SK-N-SH treated with all-trans-retinoic acid at 6 μM for 48 hours (cell line): ENCODE measurements at regions not wholly inside any gene's neighbourhood (a gene's known extent, or its start where the extent isn't known, plus 50 kb on each side); places are given as distances from the start of the nearest gene placed in this dataset.

ENCODE experiments used
- ATAC-seq: fragments of 200-7000 bp; cut with Tn5 transposase; 3 replicates; pipeline ENCODE4 v1.9.1; 2020; ENCODE audit warnings: mild to moderate bottlenecking, moderate library complexity
- ARNTL ChIP-seq: fragments of 450-650 bp; formaldehyde crosslinking; IDR thresholded peaks from 2 replicates; pipeline ENCODE4 v1.5.0; 2020; ENCODE audit warnings: low read depth, mild to moderate bottlenecking, moderate library complexity, borderline replicate concordance
- CSDC2 ChIP-seq: fragments of 250-450 bp; sonication (Bioruptor Pico); IDR thresholded peaks from 2 replicates; pipeline ENCODE4 v1.5.0; 2020; ENCODE audit warnings: mild to moderate bottlenecking, moderate library complexity
- ESRRG ChIP-seq: fragments of 250-450 bp; sonication (Bioruptor Pico); IDR thresholded peaks from 2 replicates; pipeline ENCODE4 v1.6.1; 2021; ENCODE audit warnings: mild to moderate bottlenecking
- GLIS3 ChIP-seq: fragments of 250-450 bp; sonication (Bioruptor Pico); IDR thresholded peaks from 2 replicates; pipeline ENCODE4 v1.5.0; 2020; ENCODE audit warnings: mild to moderate bottlenecking, moderate library complexity
- ISL1 ChIP-seq: fragments of 250-450 bp; sonication (Bioruptor Pico); IDR thresholded peaks from 2 replicates; pipeline ENCODE4 v2.1.2; 2022; ENCODE audit warnings: mild to moderate bottlenecking, moderate library complexity
- OSR1 ChIP-seq: fragments of 250-450 bp; sonication (Bioruptor Pico); IDR thresholded peaks from 2 replicates; pipeline ENCODE4 v1.8.0; 2022; ENCODE audit warnings: moderate library complexity, mild to moderate bottlenecking, inconsistent platforms
- PPARA ChIP-seq: fragments of 250-450 bp; sonication (Bioruptor Pico); IDR thresholded peaks from 2 replicates; pipeline ENCODE4 v1.5.0; 2020; ENCODE audit warnings: mild to moderate bottlenecking, borderline replicate concordance
- RARB ChIP-seq: fragments of 250-450 bp; sonication (Bioruptor Pico); IDR thresholded peaks from 2 replicates; pipeline ENCODE4 v1.8.0; 2021; ENCODE audit warnings: mild to moderate bottlenecking, moderate library complexity
- SNAI2 ChIP-seq: fragments of 250-450 bp; sonication (Bioruptor Pico); IDR thresholded peaks from 2 replicates; pipeline ENCODE4 v1.5.0; 2020; ENCODE audit warnings: mild to moderate bottlenecking, moderate library complexity
- TCF4 ChIP-seq: fragments of 250-450 bp; sonication (Bioruptor Pico); IDR thresholded peaks from 2 replicates; pipeline ENCODE4 v1.8.0; 2021; ENCODE audit warnings: mild to moderate bottlenecking, moderate library complexity, borderline replicate concordance
- TOX ChIP-seq: fragments of 250-450 bp; sonication (Bioruptor Pico); IDR thresholded peaks from 2 replicates; pipeline ENCODE4 v1.8.0; 2021; ENCODE audit warnings: mild to moderate bottlenecking, moderate library complexity, borderline replicate concordance
- ZFP3 ChIP-seq: fragments of 250-450 bp; sonication (Bioruptor Pico); IDR thresholded peaks from 2 replicates; pipeline ENCODE4 v1.5.0; 2020; ENCODE audit warnings: mild to moderate bottlenecking, moderate library complexity
- ZFP30 ChIP-seq: fragments of 450-650 bp; formaldehyde crosslinking; IDR thresholded peaks from 2 replicates; pipeline ENCODE4 v1.5.0; 2022; ENCODE audit warnings: mild to moderate bottlenecking, moderate library complexity
- ZNF565 ChIP-seq: fragments of 450-650 bp; formaldehyde crosslinking; conservative IDR thresholded peaks from 2 replicates; pipeline ENCODE4 v1.5.0; 2020; ENCODE audit warnings: low read depth, mild to moderate bottlenecking, moderate library complexity
- ZNF70 ChIP-seq: fragments of 450-650 bp; formaldehyde crosslinking; IDR thresholded peaks from 2 replicates; pipeline ENCODE4 v1.5.0; 2020; ENCODE audit warnings: mild to moderate bottlenecking, moderate library complexity
- ZNF8 ChIP-seq: fragments of 450-650 bp; formaldehyde crosslinking; IDR thresholded peaks from 2 replicates; pipeline ENCODE4 v1.5.0; 2020; ENCODE audit warnings: mild to moderate bottlenecking, moderate library complexity
- TF ChIP-seq, protein P1 (sequence below): fragments of 250-450 bp; sonication (Bioruptor Pico); IDR thresholded peaks from 2 replicates; pipeline ENCODE4 v1.8.0; 2021; ENCODE audit warnings: low read depth, mild to moderate bottlenecking, moderate library complexity, borderline replicate concordance
- TF ChIP-seq, protein P2 (sequence below): fragments of 250-450 bp; sonication (Bioruptor Pico); IDR thresholded peaks from 2 replicates; pipeline ENCODE4 v1.8.0; 2020; ENCODE audit warnings: mild to moderate bottlenecking, moderate library complexity, borderline replicate concordance
- TF ChIP-seq, protein P3 (sequence below): fragments of 250-450 bp; sonication (Bioruptor Pico); IDR thresholded peaks from 2 replicates; pipeline ENCODE4 v1.5.0; 2020; ENCODE audit warnings: mild to moderate bottlenecking, moderate library complexity
- TF ChIP-seq, protein P4 (sequence below): fragments of 250-450 bp; sonication (Bioruptor Pico); IDR thresholded peaks from 2 replicates; pipeline ENCODE4 v1.5.1; 2021; ENCODE audit warnings: mild to moderate bottlenecking, moderate library complexity

DNA sequence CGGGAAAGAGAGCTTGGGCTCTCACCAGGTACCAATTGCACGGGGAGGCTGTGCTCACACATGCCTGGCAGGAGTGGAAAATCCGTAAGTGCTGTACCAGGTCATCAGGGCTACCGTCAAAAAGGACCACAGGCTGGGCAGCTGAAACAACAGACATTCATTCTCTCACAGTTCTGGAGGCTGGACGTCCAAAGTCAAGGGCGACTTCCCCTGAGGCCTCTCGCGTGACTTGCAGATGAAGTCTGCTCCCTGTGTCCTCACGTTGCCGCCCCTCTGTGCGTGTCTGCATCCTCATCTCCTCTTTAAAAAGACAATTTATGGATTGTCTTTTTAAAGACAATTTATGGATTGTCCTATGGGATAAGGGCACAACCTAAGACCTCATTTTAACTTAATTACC lies 73.8 kb upstream of the FZD10 start (continued):
- TF ChIP-seq TCF4 (CRISPR knock-in tag) = no peak
- no peak for TF ChIP-seq ZNF8
- no peak for TF ChIP-seq OSR1 (CRISPR knock-in tag)
- TF ChIP-seq, protein P1, sequence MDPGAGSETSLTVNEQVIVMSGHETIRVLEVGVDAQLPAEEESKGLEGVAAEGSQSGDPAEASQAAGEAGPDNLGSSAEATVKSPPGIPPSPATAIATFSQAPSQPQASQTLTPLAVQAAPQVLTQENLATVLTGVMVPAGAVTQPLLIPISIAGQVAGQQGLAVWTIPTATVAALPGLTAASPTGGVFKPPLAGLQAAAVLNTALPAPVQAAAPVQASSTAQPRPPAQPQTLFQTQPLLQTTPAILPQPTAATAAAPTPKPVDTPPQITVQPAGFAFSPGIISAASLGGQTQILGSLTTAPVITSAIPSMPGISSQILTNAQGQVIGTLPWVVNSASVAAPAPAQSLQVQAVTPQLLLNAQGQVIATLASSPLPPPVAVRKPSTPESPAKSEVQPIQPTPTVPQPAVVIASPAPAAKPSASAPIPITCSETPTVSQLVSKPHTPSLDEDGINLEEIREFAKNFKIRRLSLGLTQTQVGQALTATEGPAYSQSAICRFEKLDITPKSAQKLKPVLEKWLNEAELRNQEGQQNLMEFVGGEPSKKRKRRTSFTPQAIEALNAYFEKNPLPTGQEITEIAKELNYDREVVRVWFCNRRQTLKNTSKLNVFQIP (CRISPR knock-in tag) = no peak
- no peak for TF ChIP-seq ZNF70 (CRISPR knock-in tag)
- no peak for TF ChIP-seq PPARA (CRISPR knock-in tag)
- TF ChIP-seq RARB (CRISPR knock-in tag) = no peak

DNA sequence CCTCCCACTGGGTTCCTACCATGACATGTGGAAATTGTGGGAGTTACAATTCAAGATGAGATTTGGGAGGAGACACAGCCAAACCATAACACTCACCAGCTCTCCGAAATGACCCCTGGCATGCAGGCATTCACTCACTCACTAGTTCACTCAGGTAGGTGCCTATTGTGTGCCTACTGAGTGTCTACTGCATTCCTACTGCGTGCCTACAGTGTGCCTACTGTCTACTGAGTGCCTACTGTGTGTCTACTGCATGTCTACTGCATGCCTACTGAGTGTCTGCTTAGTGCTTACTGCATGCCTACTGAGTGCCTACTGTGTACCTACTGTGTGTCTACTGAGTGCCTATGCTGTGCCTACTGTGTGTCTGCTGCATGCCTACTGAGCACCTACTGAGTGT lies 71.7 kb upstream of the FZD10 start:
- TF ChIP-seq ZNF70 (CRISPR knock-in tag) (no peak), ISL1 (CRISPR knock-in tag) (no peak), TCF4 (CRISPR knock-in tag) (no peak), ESRRG (CRISPR knock-in tag) (no peak), RARB (CRISPR knock-in tag) (no peak), OSR1 (CRISPR knock-in tag) (no peak), GLIS3 (CRISPR knock-in tag) (no peak), ZNF565 (CRISPR knock-in tag) (no peak), ZFP3 (no peak)
- TF ChIP-seq, protein P2, sequence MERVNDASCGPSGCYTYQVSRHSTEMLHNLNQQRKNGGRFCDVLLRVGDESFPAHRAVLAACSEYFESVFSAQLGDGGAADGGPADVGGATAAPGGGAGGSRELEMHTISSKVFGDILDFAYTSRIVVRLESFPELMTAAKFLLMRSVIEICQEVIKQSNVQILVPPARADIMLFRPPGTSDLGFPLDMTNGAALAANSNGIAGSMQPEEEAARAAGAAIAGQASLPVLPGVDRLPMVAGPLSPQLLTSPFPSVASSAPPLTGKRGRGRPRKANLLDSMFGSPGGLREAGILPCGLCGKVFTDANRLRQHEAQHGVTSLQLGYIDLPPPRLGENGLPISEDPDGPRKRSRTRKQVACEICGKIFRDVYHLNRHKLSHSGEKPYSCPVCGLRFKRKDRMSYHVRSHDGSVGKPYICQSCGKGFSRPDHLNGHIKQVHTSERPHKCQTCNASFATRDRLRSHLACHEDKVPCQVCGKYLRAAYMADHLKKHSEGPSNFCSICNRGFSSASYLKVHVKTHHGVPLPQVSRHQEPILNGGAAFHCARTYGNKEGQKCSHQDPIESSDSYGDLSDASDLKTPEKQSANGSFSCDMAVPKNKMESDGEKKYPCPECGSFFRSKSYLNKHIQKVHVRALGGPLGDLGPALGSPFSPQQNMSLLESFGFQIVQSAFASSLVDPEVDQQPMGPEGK (CRISPR knock-in tag) = no peak
- TF ChIP-seq, protein P3, sequence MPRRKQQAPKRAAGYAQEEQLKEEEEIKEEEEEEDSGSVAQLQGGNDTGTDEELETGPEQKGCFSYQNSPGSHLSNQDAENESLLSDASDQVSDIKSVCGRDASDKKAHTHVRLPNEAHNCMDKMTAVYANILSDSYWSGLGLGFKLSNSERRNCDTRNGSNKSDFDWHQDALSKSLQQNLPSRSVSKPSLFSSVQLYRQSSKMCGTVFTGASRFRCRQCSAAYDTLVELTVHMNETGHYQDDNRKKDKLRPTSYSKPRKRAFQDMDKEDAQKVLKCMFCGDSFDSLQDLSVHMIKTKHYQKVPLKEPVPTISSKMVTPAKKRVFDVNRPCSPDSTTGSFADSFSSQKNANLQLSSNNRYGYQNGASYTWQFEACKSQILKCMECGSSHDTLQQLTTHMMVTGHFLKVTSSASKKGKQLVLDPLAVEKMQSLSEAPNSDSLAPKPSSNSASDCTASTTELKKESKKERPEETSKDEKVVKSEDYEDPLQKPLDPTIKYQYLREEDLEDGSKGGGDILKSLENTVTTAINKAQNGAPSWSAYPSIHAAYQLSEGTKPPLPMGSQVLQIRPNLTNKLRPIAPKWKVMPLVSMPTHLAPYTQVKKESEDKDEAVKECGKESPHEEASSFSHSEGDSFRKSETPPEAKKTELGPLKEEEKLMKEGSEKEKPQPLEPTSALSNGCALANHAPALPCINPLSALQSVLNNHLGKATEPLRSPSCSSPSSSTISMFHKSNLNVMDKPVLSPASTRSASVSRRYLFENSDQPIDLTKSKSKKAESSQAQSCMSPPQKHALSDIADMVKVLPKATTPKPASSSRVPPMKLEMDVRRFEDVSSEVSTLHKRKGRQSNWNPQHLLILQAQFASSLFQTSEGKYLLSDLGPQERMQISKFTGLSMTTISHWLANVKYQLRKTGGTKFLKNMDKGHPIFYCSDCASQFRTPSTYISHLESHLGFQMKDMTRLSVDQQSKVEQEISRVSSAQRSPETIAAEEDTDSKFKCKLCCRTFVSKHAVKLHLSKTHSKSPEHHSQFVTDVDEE = no peak
- no peak for ATAC-seq

DNA sequence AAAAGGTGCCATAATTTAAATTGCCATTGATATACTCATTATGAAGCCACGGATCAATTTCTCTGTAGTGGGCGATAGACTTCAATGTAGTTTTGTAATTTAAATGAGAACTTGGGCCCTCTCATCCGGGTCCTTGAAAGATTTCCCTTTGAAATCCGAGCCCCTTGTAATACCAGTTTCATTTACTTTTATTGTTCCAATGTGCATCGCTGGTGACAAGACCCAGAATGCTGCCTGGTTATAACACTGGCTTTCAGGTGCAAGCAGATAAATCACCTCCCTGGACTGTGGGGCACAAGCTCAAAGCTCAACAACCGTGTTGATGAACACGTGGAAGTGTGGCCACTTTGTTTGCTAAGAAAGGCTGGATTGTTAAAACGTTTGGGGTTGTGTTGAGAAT lies 68.9 kb upstream of the FZD10 start:
- TF ChIP-seq OSR1 (CRISPR knock-in tag) = no peak
- TF ChIP-seq, protein P4, sequence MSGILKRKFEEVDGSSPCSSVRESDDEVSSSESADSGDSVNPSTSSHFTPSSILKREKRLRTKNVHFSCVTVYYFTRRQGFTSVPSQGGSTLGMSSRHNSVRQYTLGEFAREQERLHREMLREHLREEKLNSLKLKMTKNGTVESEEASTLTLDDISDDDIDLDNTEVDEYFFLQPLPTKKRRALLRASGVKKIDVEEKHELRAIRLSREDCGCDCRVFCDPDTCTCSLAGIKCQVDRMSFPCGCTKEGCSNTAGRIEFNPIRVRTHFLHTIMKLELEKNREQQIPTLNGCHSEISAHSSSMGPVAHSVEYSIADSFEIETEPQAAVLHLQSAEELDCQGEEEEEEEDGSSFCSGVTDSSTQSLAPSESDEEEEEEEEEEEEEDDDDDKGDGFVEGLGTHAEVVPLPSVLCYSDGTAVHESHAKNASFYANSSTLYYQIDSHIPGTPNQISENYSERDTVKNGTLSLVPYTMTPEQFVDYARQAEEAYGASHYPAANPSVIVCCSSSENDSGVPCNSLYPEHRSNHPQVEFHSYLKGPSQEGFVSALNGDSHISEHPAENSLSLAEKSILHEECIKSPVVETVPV (CRISPR knock-in tag) = no peak
- TF ChIP-seq ZNF8 = no peak
- TF ChIP-seq, protein P2 (CRISPR knock-in tag) = no peak
- no peak for TF ChIP-seq CSDC2 (CRISPR knock-in tag)
- TF ChIP-seq ZNF565 (CRISPR knock-in tag) = no peak
- TF ChIP-seq ARNTL = no peak
- TF ChIP-seq SNAI2 (CRISPR knock-in tag) = no peak
- no peak for TF ChIP-seq ZFP30
- no peak for TF ChIP-seq TOX (CRISPR knock-in tag)
- TF ChIP-seq, protein P3 = no peak
- TF ChIP-seq GLIS3 (CRISPR knock-in tag) = no peak
- ATAC-seq = no peak
